T-helper 17 cell (primary cell): ENCODE measurements at regions not wholly inside any gene's neighbourhood (a gene's known extent, or its start where the extent isn't known, plus 50 kb on each side); places are given as distances from the start of the nearest gene placed in this dataset.

Experiments
- ATAC-seq: fragments of 150-1000 bp; cut with Tn5 transposase; 2 replicates; pipeline ENCODE4 v1.10.0; 2021; ENCODE audit warnings: mild to moderate bottlenecking, moderate library complexity
- DNase-seq, 3 donors: peaks; one replicate each; pipeline versions ENCODE4 v3.0.0 to v3.0.0-alpha.2; 2020 to 2021
- H3K9me3 ChIP-seq: one replicate; pipeline ENCODE4 v1.7.0; 2013; ENCODE audit warnings: low read length, mild to moderate bottlenecking; ENCODE audit not compliant: control insufficient read depth, poor library complexity, severe bottlenecking
- H3K27ac Mint-ChIP-seq: one replicate; pipeline ENCODE4 v1.8.0; 2022; ENCODE audit warnings: mild to moderate bottlenecking, moderate library complexity, mixed read lengths
- H3K27me3 Mint-ChIP-seq: one replicate; pipeline ENCODE4 v1.8.0; 2022; ENCODE audit warnings: mixed read lengths
- H3K36me3 Mint-ChIP-seq: one replicate; pipeline ENCODE4 v1.8.0; 2022; ENCODE audit warnings: low read depth, mixed read lengths
- H3K4me1 Mint-ChIP-seq: one replicate; pipeline ENCODE4 v1.8.0; 2022; ENCODE audit warnings: mild to moderate bottlenecking, mixed read lengths
- H3K4me3 Mint-ChIP-seq: one replicate; pipeline ENCODE4 v1.8.0; 2022; ENCODE audit warnings: mild to moderate bottlenecking, moderate library complexity, mixed read lengths

DNA sequence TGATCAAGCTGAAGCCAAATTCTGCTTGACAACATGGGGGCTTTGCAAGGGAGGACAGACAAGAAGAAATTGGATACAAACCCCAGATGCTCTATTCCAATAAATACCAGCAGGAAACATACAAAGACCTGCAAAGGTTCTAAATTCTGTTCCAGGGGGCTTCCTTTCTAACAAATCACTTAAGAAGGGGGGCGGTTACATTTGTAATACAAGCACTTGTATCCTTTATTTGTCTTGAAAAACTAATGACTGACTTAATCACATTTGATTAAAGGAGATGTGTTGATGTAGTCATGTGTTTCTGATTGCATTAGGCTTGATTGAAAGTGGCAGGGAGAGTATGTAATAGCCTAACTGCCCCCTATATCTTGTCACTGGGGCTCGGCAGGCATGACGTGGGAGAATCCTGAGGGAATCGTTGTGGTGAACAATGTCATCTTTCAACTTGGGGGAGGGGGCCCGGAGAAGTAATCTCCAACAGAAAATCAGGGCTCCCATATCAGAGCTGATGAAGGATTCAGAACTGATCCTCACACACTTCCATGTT is 361.7 kb downstream of the INSC start:
- Mint-ChIP-seq H3K4me1 (no peaks in the 10 kb centered on the region), H3K4me3 (no peak overlapping the region), H3K36me3 (no peaks in the 10 kb centered on the region), H3K27me3 (peaks cover 5% of the 10 kb centered on the region), H3K27ac (no peak overlapping the region)
- no peaks in the 10 kb centered on the region for H3K9me3 ChIP-seq
- ATAC-seq (no peak), DNase-seq (no peak)

DNA sequence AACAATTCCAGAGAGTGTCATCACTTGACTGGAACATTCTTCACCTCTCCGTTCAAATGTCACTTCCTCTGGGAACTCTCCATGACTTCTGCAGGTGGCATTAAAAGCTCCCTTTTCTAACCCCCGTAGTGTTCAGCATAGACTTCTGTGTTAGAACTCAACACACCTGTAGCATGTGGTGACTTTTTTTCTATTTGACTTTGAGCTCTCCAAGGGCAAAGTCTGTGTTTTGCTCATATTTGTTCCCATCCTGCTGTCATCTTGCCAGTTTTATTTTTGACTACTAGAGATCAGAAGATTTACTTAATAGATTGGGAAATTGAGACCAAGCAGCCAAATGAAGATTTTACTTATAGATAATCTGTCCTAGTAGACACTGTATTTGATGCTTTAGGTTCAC is 367.1 kb downstream of the INSC start:
- Mint-ChIP-seq H3K36me3 (no peaks in the 10 kb centered on the region), H3K4me3 (no peak overlapping the region), H3K27me3 (no peaks in the 10 kb centered on the region), H3K4me1 (no peaks in the 10 kb centered on the region), H3K27ac (no peak overlapping the region)
- no peaks in the 10 kb centered on the region for H3K9me3 ChIP-seq
- no peak for ATAC-seq
- no peak for DNase-seq

GRCh38 chr11:15483205-15483604 is 368.5 kb downstream of the INSC start:
- H3K4me3 Mint-ChIP-seq = no peak overlapping the region
- H3K36me3 Mint-ChIP-seq = no peaks in the 10 kb centered on the region
- no peaks in the 10 kb centered on the region for H3K27me3 Mint-ChIP-seq
- H3K4me1 Mint-ChIP-seq = no peaks in the 10 kb centered on the region
- no peak for ATAC-seq
- no peak for DNase-seq
- H3K27ac Mint-ChIP-seq = no peak overlapping the region
- H3K9me3 ChIP-seq = no peaks in the 10 kb centered on the region

GRCh38 chr11:15484398-15484797 is 369.7 kb downstream of the INSC start:
- DNase-seq (no peak), ATAC-seq (no peak)
- Mint-ChIP-seq H3K27me3 (no peaks in the 10 kb centered on the region), H3K4me3 (no peak overlapping the region), H3K27ac (no peak overlapping the region), H3K36me3 (no peaks in the 10 kb centered on the region), H3K4me1 (no peaks in the 10 kb centered on the region)
- H3K9me3 ChIP-seq = no peaks in the 10 kb centered on the region

- no peaks in the 10 kb centered on the region for H3K9me3 ChIP-seq
- Mint-ChIP-seq H3K36me3 (no peaks in the 10 kb centered on the region), H3K27ac (no peak overlapping the region), H3K4me3 (no peak overlapping the region), H3K27me3 (no peaks in the 10 kb centered on the region), H3K4me1 (no peaks in the 10 kb centered on the region)
- ATAC-seq = no peak
- no peak for DNase-seq
Observed at GRCh38 chr11:15485432-15485831, 370.7 kb downstream of the INSC start.

- Mint-ChIP-seq H3K4me1 (no peaks in the 10 kb centered on the region), H3K36me3 (no peaks in the 10 kb centered on the region), H3K4me3 (no peak overlapping the region), H3K27me3 (no peaks in the 10 kb centered on the region), H3K27ac (no peak overlapping the region)
- no peaks in the 10 kb centered on the region for H3K9me3 ChIP-seq
- DNase-seq (no peak), ATAC-seq (no peak)
Observed at GRCh38 chr11:15489281-15489680, 374.6 kb downstream of the INSC start.

- no peaks in the 10 kb centered on the region for H3K9me3 ChIP-seq
- no peak overlapping the region for H3K4me3 Mint-ChIP-seq
- no peaks in the 10 kb centered on the region for H3K36me3 Mint-ChIP-seq
- no peak overlapping the region for H3K27ac Mint-ChIP-seq
- no peak for ATAC-seq
- no peak for DNase-seq
- no peaks in the 10 kb centered on the region for H3K4me1 Mint-ChIP-seq
- no peaks in the 10 kb centered on the region for H3K27me3 Mint-ChIP-seq
Observed at GRCh38 chr11:15490535-15490934, 375.8 kb downstream of the INSC start.

DNA sequence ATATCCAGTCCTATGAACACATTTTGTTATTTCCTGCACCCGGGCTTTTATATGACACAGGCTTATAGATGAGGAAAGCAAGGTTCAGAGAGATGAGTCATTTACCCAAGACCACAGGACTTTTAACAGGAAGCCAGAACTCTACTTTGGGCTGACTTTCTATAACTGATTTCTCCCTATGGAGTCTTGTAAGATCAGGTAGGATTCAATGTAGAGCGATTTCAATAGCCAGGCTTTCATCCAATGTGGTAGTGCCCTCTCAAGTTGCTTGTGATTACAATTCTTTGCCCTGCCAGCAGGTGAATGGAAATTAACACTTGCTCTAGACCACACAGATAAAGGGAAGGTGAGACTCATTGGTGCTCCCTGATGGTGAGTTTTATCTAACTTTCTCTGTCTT is 378.3 kb downstream of the INSC start:
- no peaks in the 10 kb centered on the region for H3K9me3 ChIP-seq
- no peaks in the 10 kb centered on the region for H3K27me3 Mint-ChIP-seq
- ATAC-seq (no peak), DNase-seq (no peak)
- H3K36me3 Mint-ChIP-seq = no peaks in the 10 kb centered on the region
- H3K4me3 Mint-ChIP-seq = no peak overlapping the region
- H3K4me1 Mint-ChIP-seq = no peaks in the 10 kb centered on the region
- H3K27ac Mint-ChIP-seq = no peak overlapping the region

DNA sequence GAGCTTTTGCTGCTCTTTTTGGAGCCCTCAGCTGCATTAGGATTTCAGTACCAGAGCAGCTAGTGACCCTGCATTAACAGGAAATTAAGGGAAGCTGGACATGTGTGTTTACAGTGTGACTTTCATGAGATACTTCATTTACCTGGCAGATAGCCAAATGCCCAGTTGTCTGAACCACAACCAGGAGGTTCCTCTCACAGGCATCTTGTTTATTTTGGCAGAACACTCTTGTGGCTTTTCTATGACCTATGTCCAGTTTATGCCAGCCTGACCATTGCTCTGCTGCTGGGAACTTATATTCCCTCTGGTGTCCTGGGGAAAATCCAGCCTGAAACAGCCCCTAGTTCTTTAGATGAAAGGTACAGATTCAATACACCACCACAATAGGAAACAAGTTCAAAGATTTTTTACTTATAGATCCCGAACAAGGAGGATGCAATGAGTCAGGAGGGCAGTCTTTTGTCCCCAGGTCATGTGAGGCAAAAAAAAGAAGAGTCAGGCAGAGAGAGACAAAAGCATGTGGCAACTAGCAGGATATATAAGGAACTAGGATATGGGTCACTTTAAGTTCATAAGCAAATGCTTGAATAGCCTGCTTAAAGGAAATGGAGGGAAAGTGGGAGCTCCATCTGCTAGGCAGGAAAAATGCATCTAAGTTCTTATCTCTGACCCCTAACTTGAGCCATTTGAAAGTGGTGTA is 379.3 kb downstream of the INSC start:
- no peaks in the 10 kb centered on the region for H3K4me1 Mint-ChIP-seq
- H3K36me3 Mint-ChIP-seq = no peaks in the 10 kb centered on the region
- no peaks in the 10 kb centered on the region for H3K9me3 ChIP-seq
- no peaks in the 10 kb centered on the region for H3K27me3 Mint-ChIP-seq
- DNase-seq (no peak), ATAC-seq (no peak)
- H3K27ac Mint-ChIP-seq = no peak overlapping the region
- no peak overlapping the region for H3K4me3 Mint-ChIP-seq

DNA sequence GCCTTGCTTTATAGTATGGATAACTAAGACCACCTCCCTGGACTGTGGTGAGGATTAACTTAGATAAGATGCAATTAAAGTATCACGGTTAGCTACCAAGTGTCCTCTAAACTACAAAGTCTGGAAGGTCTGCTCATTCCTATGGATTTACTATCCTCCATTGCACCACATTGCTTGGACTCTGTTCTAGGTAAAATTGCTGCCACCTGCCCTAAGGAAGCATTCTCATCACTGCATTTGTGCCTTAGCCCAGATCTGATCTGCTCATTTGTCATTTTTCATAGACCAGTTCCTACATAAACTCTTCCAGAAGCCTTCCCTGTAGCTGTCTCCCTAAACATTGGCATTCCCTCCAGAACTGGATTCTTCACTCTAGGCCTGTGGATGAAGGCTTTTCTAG is 380.0 kb downstream of the INSC start:
- no peaks in the 10 kb centered on the region for H3K36me3 Mint-ChIP-seq
- no peaks in the 10 kb centered on the region for H3K9me3 ChIP-seq
- no peaks in the 10 kb centered on the region for H3K4me1 Mint-ChIP-seq
- DNase-seq (no peak), ATAC-seq (no peak)
- H3K27ac Mint-ChIP-seq = no peak overlapping the region
- no peak overlapping the region for H3K4me3 Mint-ChIP-seq
- H3K27me3 Mint-ChIP-seq = no peaks in the 10 kb centered on the region

GRCh38 chr11:15495462-15495861 is 380.7 kb downstream of the INSC start:
- no peaks in the 10 kb centered on the region for H3K9me3 ChIP-seq
- no peak overlapping the region for H3K27ac Mint-ChIP-seq
- no peak overlapping the region for H3K4me3 Mint-ChIP-seq
- H3K4me1 Mint-ChIP-seq = no peaks in the 10 kb centered on the region
- DNase-seq (no peak), ATAC-seq (no peak)
- no peaks in the 10 kb centered on the region for H3K27me3 Mint-ChIP-seq
- H3K36me3 Mint-ChIP-seq = no peaks in the 10 kb centered on the region

DNA sequence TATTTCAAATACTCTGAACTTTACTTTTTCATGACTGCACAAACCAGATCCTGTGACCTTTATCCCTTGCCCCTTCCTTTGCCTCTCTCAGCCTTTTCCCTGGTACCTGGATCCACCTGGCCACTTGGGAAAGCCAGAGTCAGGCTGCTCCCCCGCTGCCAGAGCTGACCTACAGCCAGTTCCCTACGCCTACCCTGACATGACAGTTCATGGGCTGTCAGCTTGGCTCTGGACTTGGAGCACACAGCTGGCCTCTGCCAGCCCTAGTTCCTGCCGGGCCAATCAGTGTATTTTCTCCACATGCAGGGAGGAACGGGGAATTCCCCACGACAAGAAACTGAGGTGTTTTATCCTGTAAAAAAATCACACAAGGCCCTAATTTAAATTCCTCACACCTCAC is 382.6 kb downstream of the INSC start:
- Mint-ChIP-seq H3K4me3 (no peak overlapping the region), H3K27me3 (no peaks in the 10 kb centered on the region), H3K4me1 (no peaks in the 10 kb centered on the region), H3K36me3 (no peaks in the 10 kb centered on the region), H3K27ac (no peak overlapping the region)
- ATAC-seq (no peak), DNase-seq (no peak)
- peaks cover 4% of the 10 kb centered on the region for H3K9me3 ChIP-seq

DNA sequence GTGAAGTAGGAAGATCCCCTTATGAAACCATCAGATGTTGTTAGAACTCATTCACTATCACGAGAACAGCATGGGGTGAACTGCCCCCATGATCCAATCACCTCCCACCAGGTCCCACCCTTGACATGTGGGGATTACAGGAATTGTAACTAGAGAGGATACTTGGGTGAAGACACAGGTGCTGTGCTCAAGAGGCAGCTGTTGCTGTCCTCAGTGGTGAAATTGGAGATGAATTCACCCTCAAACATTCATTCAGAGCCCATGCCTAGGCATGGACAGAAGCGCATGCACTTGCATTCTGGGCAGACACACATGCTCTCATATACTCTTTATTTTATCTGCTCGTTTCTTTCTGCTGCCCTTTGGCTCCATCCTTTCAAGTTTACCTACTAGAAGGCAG is 385.0 kb downstream of the INSC start:
- H3K9me3 ChIP-seq = peaks cover 4% of the 10 kb centered on the region
- no peak for ATAC-seq
- H3K27ac Mint-ChIP-seq = no peak overlapping the region
- no peak for DNase-seq
- H3K4me3 Mint-ChIP-seq = no peak overlapping the region
- H3K27me3 Mint-ChIP-seq = no peaks in the 10 kb centered on the region
- H3K4me1 Mint-ChIP-seq = no peaks in the 10 kb centered on the region
- H3K36me3 Mint-ChIP-seq = no peaks in the 10 kb centered on the region

DNA sequence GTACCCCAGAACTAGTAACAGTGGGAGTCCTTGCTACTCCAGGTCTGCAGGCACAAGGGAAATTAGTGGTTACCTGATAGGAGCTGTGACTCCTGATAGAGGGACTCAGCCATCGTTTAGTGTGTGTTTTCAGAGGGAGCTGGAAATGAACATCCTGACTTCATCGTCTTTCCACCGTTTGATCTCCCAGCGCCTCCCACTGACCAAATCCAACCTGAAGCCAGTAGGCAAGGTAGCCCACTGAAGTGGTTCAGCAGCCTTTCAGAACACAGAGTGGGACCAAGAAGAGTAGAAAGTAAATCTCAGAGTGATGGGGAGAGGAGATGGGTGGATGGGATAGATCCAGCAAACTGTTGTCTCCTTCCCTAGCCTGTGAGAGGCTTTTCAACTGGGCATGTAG is 385.9 kb downstream of the INSC start:
- H3K27me3 Mint-ChIP-seq = no peaks in the 10 kb centered on the region

More for the DNA sequence above, 385.9 kb downstream of the INSC start:
- DNase-seq (no peak), ATAC-seq (no peak)
- H3K4me3 Mint-ChIP-seq = no peak overlapping the region
- no peak overlapping the region for H3K27ac Mint-ChIP-seq
- no peaks in the 10 kb centered on the region for H3K36me3 Mint-ChIP-seq
- H3K4me1 Mint-ChIP-seq = no peaks in the 10 kb centered on the region
- peaks cover 4% of the 10 kb centered on the region for H3K9me3 ChIP-seq
